Large intestine (tissue), 3 donors: ENCODE measurements at regions not wholly inside any gene's neighbourhood (a gene's known extent, or its start where the extent isn't known, plus 50 kb on each side); places are given as distances from the start of the nearest gene placed in this dataset.
"Not testable (repeated sequence)": the region's sequence is repeated elsewhere in the genome, so short reads cannot be mapped to it uniquely, and the experiment has no call there.

ENCODE experiments used
- DNase-seq, 2 donors: peaks; one replicate each; pipeline versions ENCODE4 v3.0.0 to v3.0.0-alpha.2; 2013
- H3K27ac ChIP-seq: one replicate; pipeline ENCODE4 v1.5.1; 2013; ENCODE audit warnings: low read length
- H3K27me3 ChIP-seq: 2 replicates; pipeline ENCODE4 v1.6.1; 2013; ENCODE audit warnings: low read length; ENCODE audit not compliant: control insufficient read depth, insufficient read depth
- H3K36me3 ChIP-seq: 2 replicates; pipeline ENCODE4 v1.6.1; 2013; ENCODE audit warnings: low read length; ENCODE audit not compliant: control insufficient read depth, insufficient read depth
- H3K4me1 ChIP-seq: one replicate; pipeline ENCODE4 v1.6.1; 2013; ENCODE audit warnings: low read length; ENCODE audit not compliant: control insufficient read depth, insufficient read depth
- H3K4me3 ChIP-seq: one replicate; pipeline ENCODE4 v1.5.1; 2013; ENCODE audit warnings: low read length
- H3K9me3 ChIP-seq: one replicate; pipeline ENCODE4 v1.6.1; 2013; ENCODE audit warnings: mild to moderate bottlenecking, low read depth, low read length, moderate library complexity; ENCODE audit not compliant: control insufficient read depth
- WGBS: methylation state at CpG from one replicate; pipeline ENCODE4 v1.1.5; 2013; ENCODE audit warnings: low lambda C conversion rate; ENCODE audit not compliant: insufficient coverage; 5-methylcytosine and 5-hydroxymethylcytosine counted together

GRCh38 chr4:60482921-60483351 lies 717.2 kb upstream of the ADGRL3 start:
- no peaks in the 10 kb centered on the region for H3K36me3 ChIP-seq
- H3K27ac ChIP-seq: no peak overlapping the region
- H3K4me3 ChIP-seq: no peak overlapping the region
- H3K9me3 ChIP-seq: no peaks in the 10 kb centered on the region
- no peaks in the 10 kb centered on the region for H3K4me1 ChIP-seq
- 0% methylated on average over 1 of the region's 2 CpGs for WGBS
- H3K27me3 ChIP-seq: no peaks in the 10 kb centered on the region
- DNase-seq: no peak

GRCh38 chr4:60485276-60485675 lies 714.9 kb upstream of the ADGRL3 start:
- Histone ChIP-seq H3K4me1 (no peaks in the 10 kb centered on the region), H3K27ac (no peak overlapping the region), H3K36me3 (no peaks in the 10 kb centered on the region), H3K27me3 (no peaks in the 10 kb centered on the region), H3K9me3 (no peaks in the 10 kb centered on the region), H3K4me3 (no peak overlapping the region)
- WGBS: no CpG with 5 or more reads among the region's 3 CpGs
- DNase-seq: no peak

GRCh38 chr4:60487118-60487761 lies 712.9 kb upstream of the ADGRL3 start:
- not testable (repeated sequence) for DNase-seq
- WGBS: no CpG with 5 or more reads among the region's 3 CpGs

GRCh38 chr4:60500810-60501209 lies 699.3 kb upstream of the ADGRL3 start:
- no peaks in the 10 kb centered on the region for H3K36me3 ChIP-seq
- H3K9me3 ChIP-seq: no peaks in the 10 kb centered on the region
- H3K4me3 ChIP-seq: no peak overlapping the region
- no peak for DNase-seq
- 86% methylated on average over 1 of the region's 1 CpG for WGBS
- no peaks in the 10 kb centered on the region for H3K4me1 ChIP-seq
- H3K27me3 ChIP-seq: no peaks in the 10 kb centered on the region
- H3K27ac ChIP-seq: no peak overlapping the region

More at GRCh38 chr4:60487118-60487761, 712.9 kb upstream of the ADGRL3 start:
- H3K27me3 ChIP-seq, H3K4me3 ChIP-seq, H3K9me3 ChIP-seq, H3K27ac ChIP-seq, H3K36me3 ChIP-seq, H3K4me1 ChIP-seq: not testable (repeated sequence)

- Histone ChIP-seq H3K36me3 (no peaks in the 10 kb centered on the region), H3K9me3 (no peaks in the 10 kb centered on the region), H3K4me1 (no peaks in the 10 kb centered on the region), H3K4me3 (no peak overlapping the region), H3K27me3 (no peaks in the 10 kb centered on the region), H3K27ac (no peak overlapping the region)
- DNase-seq: no peak
Observed at GRCh38 chr4:60502733-60503132, 697.4 kb upstream of the ADGRL3 start.

- Histone ChIP-seq H3K4me3 (no peak overlapping the region), H3K4me1 (no peaks in the 10 kb centered on the region), H3K27me3 (no peaks in the 10 kb centered on the region), H3K36me3 (no peaks in the 10 kb centered on the region), H3K9me3 (peaks cover 5% of the 10 kb centered on the region), H3K27ac (no peak overlapping the region)
- DNase-seq: no peak
- WGBS: 100% methylated on average over 1 of the region's 1 CpG
Observed at GRCh38 chr4:60506061-60506460, 694.1 kb upstream of the ADGRL3 start.

GRCh38 chr4:60522265-60522664 lies 677.9 kb upstream of the ADGRL3 start:
- no peaks in the 10 kb centered on the region for H3K27me3 ChIP-seq
- WGBS: 94% methylated on average over 2 of the region's 3 CpGs
- DNase-seq: no peak

GRCh38 chr4:60531776-60532379 lies 668.2 kb upstream of the ADGRL3 start:
- no peak for DNase-seq
- 70% methylated on average over 3 of the region's 4 CpGs for whole genome bisulfite sequencing
- Histone ChIP-seq H3K4me3 (no peak overlapping the region), H3K27ac (no peak overlapping the region), H3K4me1 (no peaks in the 10 kb centered on the region), H3K27me3 (no peaks in the 10 kb centered on the region), H3K36me3 (no peaks in the 10 kb centered on the region), H3K9me3 (no peaks in the 10 kb centered on the region)

More at GRCh38 chr4:60522265-60522664, 677.9 kb upstream of the ADGRL3 start:
- Histone ChIP-seq H3K9me3 (no peaks in the 10 kb centered on the region), H3K36me3 (no peaks in the 10 kb centered on the region), H3K27ac (no peak overlapping the region), H3K4me3 (no peak overlapping the region), H3K4me1 (no peaks in the 10 kb centered on the region)

GRCh38 chr4:60544981-60545380 lies 655.1 kb upstream of the ADGRL3 start:
- H3K9me3 ChIP-seq: no peaks in the 10 kb centered on the region
- no peak overlapping the region for H3K4me3 ChIP-seq
- H3K36me3 ChIP-seq: no peaks in the 10 kb centered on the region
- no peaks in the 10 kb centered on the region for H3K4me1 ChIP-seq
- H3K27me3 ChIP-seq: no peaks in the 10 kb centered on the region
- no peak for DNase-seq
- H3K27ac ChIP-seq: no peak overlapping the region
- 38% methylated on average over 1 of the region's 3 CpGs for WGBS

GRCh38 chr4:60562334-60562733 lies 637.8 kb upstream of the ADGRL3 start:
- no peaks in the 10 kb centered on the region for H3K27me3 ChIP-seq
- H3K9me3 ChIP-seq: no peaks in the 10 kb centered on the region
- no peak overlapping the region for H3K27ac ChIP-seq
- no peaks in the 10 kb centered on the region for H3K4me1 ChIP-seq
- DNase-seq: no peak
- H3K36me3 ChIP-seq: no peaks in the 10 kb centered on the region
- 44% methylated on average over 2 of the region's 2 CpGs for WGBS
- no peak overlapping the region for H3K4me3 ChIP-seq

GRCh38 chr4:60565558-60565957 lies 634.6 kb upstream of the ADGRL3 start:
- Histone ChIP-seq H3K4me1 (no peaks in the 10 kb centered on the region), H3K9me3 (no peaks in the 10 kb centered on the region), H3K27ac (no peak overlapping the region), H3K36me3 (no peaks in the 10 kb centered on the region), H3K4me3 (no peak overlapping the region), H3K27me3 (no peaks in the 10 kb centered on the region)
- 98% methylated on average over 6 of the region's 7 CpGs for WGBS
- no peak for DNase-seq
